Loucy (cell line): ENCODE measurements at regions not wholly inside any gene's neighbourhood (a gene's known extent, or its start where the extent isn't known, plus 50 kb on each side); places are given as distances from the start of the nearest gene placed in this dataset.

Experiments used
- H2AFZ ChIP-seq: fragments of 200-600 bp; sonication (generic); 2 replicates; pipeline ENCODE4 v1.6.0; 2016; ENCODE audit warnings: antibody characterized with exemption, mild to moderate bottlenecking, low read length, moderate library complexity
- H3F3A ChIP-seq: fragments of 200-600 bp; 2 replicates; pipeline ENCODE4 v1.6.0; 2016; ENCODE audit warnings: antibody characterized with exemption, low read depth, mild to moderate bottlenecking
- H3K27me3 ChIP-seq: fragments of 200-600 bp; sonication (generic); 2 replicates; pipeline ENCODE4 v1.6.1; 2014; ENCODE audit warnings: low read length, mild to moderate bottlenecking; ENCODE audit not compliant: insufficient read depth, poor library complexity, severe bottlenecking
- H3K36me3 ChIP-seq: fragments of 200-600 bp; sonication (generic); 2 replicates; pipeline ENCODE4 v1.6.1; 2016; ENCODE audit warnings: low read length; ENCODE audit not compliant: insufficient read depth
- H3K4me1 ChIP-seq: fragments of 200-600 bp; sonication (generic); 2 replicates; pipeline ENCODE4 v1.5.1; 2014; ENCODE audit warnings: low read length, mild to moderate bottlenecking; ENCODE audit not compliant: insufficient read depth, poor library complexity, severe bottlenecking
- H3K4me2 ChIP-seq: fragments of 200-600 bp; sonication (generic); 2 replicates; pipeline ENCODE4 v1.6.0; 2014; ENCODE audit warnings: antibody characterized with exemption, low read length, low read depth, mild to moderate bottlenecking; ENCODE audit not compliant: poor library complexity, severe bottlenecking
- H3K4me3 ChIP-seq: fragments of 200-600 bp; sonication (generic); 2 replicates; pipeline ENCODE4 v1.5.1; 2014; ENCODE audit warnings: low read length, mild to moderate bottlenecking, mixed read lengths; ENCODE audit not compliant: poor library complexity, severe bottlenecking
- H3K79me2 ChIP-seq: fragments of 200-600 bp; sonication (generic); 2 replicates; pipeline ENCODE4 v1.6.1; 2014; ENCODE audit warnings: low read length; ENCODE audit not compliant: insufficient read depth
- H3K9ac ChIP-seq: fragments of 200-600 bp; sonication (generic); 2 replicates; pipeline ENCODE4 v1.6.0; 2014; ENCODE audit warnings: mild to moderate bottlenecking, low read depth, low read length, moderate library complexity; ENCODE audit not compliant: poor library complexity, severe bottlenecking
- H3K9me2 ChIP-seq: fragments of 200-600 bp; sonication (generic); replicated peaks from 2 replicates; pipeline ENCODE4 v1.6.1; 2016; ENCODE audit warnings: low read depth, low read length, mixed read lengths
- H3K9me3 ChIP-seq: fragments of 200-600 bp; sonication (generic); 2 replicates; pipeline ENCODE4 v1.6.1; 2014; ENCODE audit warnings: mild to moderate bottlenecking, antibody characterized with exemption, low read length, low read depth; ENCODE audit not compliant: insufficient read depth
- H4K20me1 ChIP-seq: fragments of 200-600 bp; sonication (generic); 2 replicates; pipeline ENCODE4 v1.6.0; 2014; ENCODE audit warnings: antibody characterized with exemption, low read length, mild to moderate bottlenecking; ENCODE audit not compliant: insufficient read depth, poor library complexity, severe bottlenecking
- EZH2phosphoT487 ChIP-seq: fragments of 200-600 bp; IDR thresholded peaks from 2 replicates; pipeline ENCODE4 v1.6.1; 2018; ENCODE audit warnings: antibody characterized with exemption, mild to moderate bottlenecking, moderate library complexity, borderline replicate concordance
- TF ChIP-seq, protein P1 (sequence below): fragments of 200-600 bp; sonication (generic); conservative IDR thresholded peaks from 2 replicates; pipeline ENCODE4 v1.5.1; 2014; ENCODE audit warnings: mild to moderate bottlenecking, antibody characterized with exemption, low read length

DNA sequence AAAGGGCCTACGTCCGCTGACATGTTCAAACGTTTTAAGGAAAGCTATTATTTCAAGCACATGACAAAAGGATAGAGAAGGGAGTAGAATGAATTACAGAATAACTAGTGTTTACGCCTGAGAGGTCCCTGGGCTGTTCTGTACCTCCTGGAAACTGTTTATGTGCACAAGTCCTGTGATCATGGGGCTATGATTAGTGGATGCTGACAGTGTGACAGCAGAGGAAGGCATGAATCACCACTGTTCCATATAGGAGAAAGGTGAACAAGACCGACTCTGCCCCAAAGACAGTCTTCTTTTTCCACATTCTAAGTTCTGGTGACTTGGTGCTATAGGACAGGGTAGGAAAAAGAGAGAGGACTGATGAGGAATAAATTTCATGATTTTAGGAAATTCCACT lies 249.2 kb upstream of the PRDM1 start:
- Histone ChIP-seq H3K4me2 (no peak overlapping the region), H3K4me1 (peaks cover 5% of the 10 kb centered on the region), H3K9me3 (no peaks in the 10 kb centered on the region), H3K9me2 (no peaks in the 10 kb centered on the region), H3F3A (no peaks in the 10 kb centered on the region), H3K79me2 (no peaks in the 10 kb centered on the region), H3K4me3 (no peak overlapping the region), H4K20me1 (no peaks in the 10 kb centered on the region), H2AFZ (no peak overlapping the region), H3K36me3 (no peaks in the 10 kb centered on the region), H3K27me3 (no peaks in the 10 kb centered on the region), H3K9ac (no peak overlapping the region)
- TF ChIP-seq EZH2phosphoT487, result no peak
- TF ChIP-seq, protein P1, sequence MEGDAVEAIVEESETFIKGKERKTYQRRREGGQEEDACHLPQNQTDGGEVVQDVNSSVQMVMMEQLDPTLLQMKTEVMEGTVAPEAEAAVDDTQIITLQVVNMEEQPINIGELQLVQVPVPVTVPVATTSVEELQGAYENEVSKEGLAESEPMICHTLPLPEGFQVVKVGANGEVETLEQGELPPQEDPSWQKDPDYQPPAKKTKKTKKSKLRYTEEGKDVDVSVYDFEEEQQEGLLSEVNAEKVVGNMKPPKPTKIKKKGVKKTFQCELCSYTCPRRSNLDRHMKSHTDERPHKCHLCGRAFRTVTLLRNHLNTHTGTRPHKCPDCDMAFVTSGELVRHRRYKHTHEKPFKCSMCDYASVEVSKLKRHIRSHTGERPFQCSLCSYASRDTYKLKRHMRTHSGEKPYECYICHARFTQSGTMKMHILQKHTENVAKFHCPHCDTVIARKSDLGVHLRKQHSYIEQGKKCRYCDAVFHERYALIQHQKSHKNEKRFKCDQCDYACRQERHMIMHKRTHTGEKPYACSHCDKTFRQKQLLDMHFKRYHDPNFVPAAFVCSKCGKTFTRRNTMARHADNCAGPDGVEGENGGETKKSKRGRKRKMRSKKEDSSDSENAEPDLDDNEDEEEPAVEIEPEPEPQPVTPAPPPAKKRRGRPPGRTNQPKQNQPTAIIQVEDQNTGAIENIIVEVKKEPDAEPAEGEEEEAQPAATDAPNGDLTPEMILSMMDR, result no peak

DNA sequence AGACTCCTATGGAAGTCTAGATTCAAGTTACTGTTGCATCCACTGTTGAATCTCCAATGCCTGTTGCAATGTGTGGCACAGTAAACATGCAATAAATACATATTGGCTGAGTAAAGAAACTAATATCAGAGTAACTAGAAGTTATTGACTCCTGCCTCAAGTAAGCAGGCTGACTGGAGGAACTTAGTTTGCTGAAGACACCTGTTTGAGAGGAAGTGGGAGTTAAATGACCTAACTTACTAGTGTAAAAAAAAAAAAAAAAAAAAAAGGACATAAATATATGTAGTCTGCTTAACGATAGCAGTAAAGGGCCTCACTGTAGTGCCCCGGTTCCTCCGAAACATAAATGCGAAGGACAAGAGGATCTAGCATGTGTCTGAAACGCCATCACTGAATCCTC lies 249.8 kb upstream of the PRDM1 start:
- H3K9ac ChIP-seq, result no peak overlapping the region
- no peaks in the 10 kb centered on the region for H3K9me2 ChIP-seq
- H3K4me1 ChIP-seq, result peaks cover 5% of the 10 kb centered on the region
- H3K79me2 ChIP-seq, result no peaks in the 10 kb centered on the region
- H3K4me3 ChIP-seq, result no peak overlapping the region
- no peaks in the 10 kb centered on the region for H4K20me1 ChIP-seq
- no peak overlapping the region for H2AFZ ChIP-seq
- H3K27me3 ChIP-seq, result no peaks in the 10 kb centered on the region
- H3K4me2 ChIP-seq, result no peak overlapping the region
- H3K9me3 ChIP-seq, result no peaks in the 10 kb centered on the region
- no peaks in the 10 kb centered on the region for H3K36me3 ChIP-seq
- no peak for TF ChIP-seq EZH2phosphoT487
- TF ChIP-seq, protein P1, result no peak
- no peaks in the 10 kb centered on the region for H3F3A ChIP-seq

DNA sequence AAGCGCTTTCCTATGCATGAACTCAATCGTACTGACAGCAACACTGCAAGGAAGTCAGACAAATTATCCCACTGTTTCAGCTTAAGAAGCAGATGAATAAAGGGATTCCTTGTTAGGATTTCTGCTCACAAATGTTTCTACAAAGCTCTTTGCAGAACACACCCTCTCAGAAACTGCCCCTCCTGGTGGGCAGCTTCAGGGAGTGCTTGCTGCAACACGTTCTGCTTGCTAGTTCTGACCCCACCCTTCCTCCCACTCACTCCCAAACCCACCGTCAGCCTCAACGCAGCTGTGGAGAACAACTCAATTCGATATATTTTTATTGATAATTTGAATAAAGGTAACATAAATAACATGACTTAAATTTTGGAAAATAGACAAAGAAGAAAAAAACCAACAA lies 250.8 kb upstream of the PRDM1 start:
- Histone ChIP-seq H2AFZ (no peak overlapping the region), H3K9ac (no peak overlapping the region), H4K20me1 (no peaks in the 10 kb centered on the region), H3K79me2 (no peaks in the 10 kb centered on the region), H3K9me3 (no peaks in the 10 kb centered on the region), H3K27me3 (no peaks in the 10 kb centered on the region), H3K36me3 (no peaks in the 10 kb centered on the region), H3K4me1 (peaks cover 5% of the 10 kb centered on the region), H3K9me2 (no peaks in the 10 kb centered on the region), H3F3A (no peaks in the 10 kb centered on the region), H3K4me2 (no peak overlapping the region), H3K4me3 (no peak overlapping the region)
- TF ChIP-seq, protein P1, result peak; percentile 70
- no peak for TF ChIP-seq EZH2phosphoT487
